H7 (cell line): ENCODE measurements at regions not wholly inside any gene's neighbourhood (a gene's known extent, or its start where the extent isn't known, plus 50 kb on each side); places are given as distances from the start of the nearest gene placed in this dataset.
A peak's percentile ranks its signal among the peaks of the same experiment; 100 is the strongest.
"Not testable (repeated sequence)": the region's sequence is repeated elsewhere in the genome, so short reads cannot be mapped to it uniquely, and the experiment has no call there.

Experiments
- DNase-seq: peaks from one replicate; pipeline ENCODE4 v3.0.0; 2012
- H3K27me3 ChIP-seq: 2 replicates; pipeline ENCODE4 v1.6.0; 2011; ENCODE audit warnings: mild to moderate bottlenecking, low read length; ENCODE audit not compliant: control insufficient read depth, insufficient read depth
- H3K36me3 ChIP-seq: replicated peaks from 2 replicates; pipeline ENCODE4 v1.5.1; 2011; ENCODE audit warnings: low read length; ENCODE audit not compliant: control insufficient read depth, insufficient read depth
- H3K4me3 ChIP-seq: 2 replicates; pipeline ENCODE4 v1.5.1; 2011; ENCODE audit warnings: low read depth, mild to moderate bottlenecking, control low read depth, low read length, moderate library complexity; ENCODE audit not compliant: insufficient read depth

- DNase-seq, result no peak
- Histone ChIP-seq H3K36me3 (no peaks in the 10 kb centered on the region), H3K27me3 (no peaks in the 10 kb centered on the region), H3K4me3 (no peak overlapping the region)
Observed at GRCh38 chr16:76670125-76670857, 393.1 kb downstream of the CNTNAP4 start.

GRCh38 chr16:76676356-76676755, 399.2 kb downstream of the CNTNAP4 start:
- H3K27me3 ChIP-seq, result no peaks in the 10 kb centered on the region
- H3K4me3 ChIP-seq, result no peak overlapping the region
- no peaks in the 10 kb centered on the region for H3K36me3 ChIP-seq
- DNase-seq, result no peak

GRCh38 chr16:76681296-76681695, 404.1 kb downstream of the CNTNAP4 start:
- DNase-seq, result no peak
- Histone ChIP-seq H3K4me3 (no peak overlapping the region), H3K36me3 (no peaks in the 10 kb centered on the region), H3K27me3 (no peaks in the 10 kb centered on the region)

GRCh38 chr16:76683051-76683450, 405.9 kb downstream of the CNTNAP4 start:
- no peak overlapping the region for H3K4me3 ChIP-seq
- H3K27me3 ChIP-seq, result no peaks in the 10 kb centered on the region
- peak; percentile 2 for DNase-seq
- H3K36me3 ChIP-seq, result no peaks in the 10 kb centered on the region

GRCh38 chr16:76696876-76697275, 419.7 kb downstream of the CNTNAP4 start:
- no peak for DNase-seq
- no peaks in the 10 kb centered on the region for H3K27me3 ChIP-seq
- no peaks in the 10 kb centered on the region for H3K36me3 ChIP-seq
- H3K4me3 ChIP-seq, result no peak overlapping the region

GRCh38 chr16:76705892-76706291, 428.7 kb downstream of the CNTNAP4 start:
- H3K27me3 ChIP-seq, result no peaks in the 10 kb centered on the region

GRCh38 chr16:76713191-76713590, 436.0 kb downstream of the CNTNAP4 start:
- H3K36me3 ChIP-seq, result no peaks in the 10 kb centered on the region
- no peaks in the 10 kb centered on the region for H3K27me3 ChIP-seq
- DNase-seq, result no peak
- H3K4me3 ChIP-seq, result no peak overlapping the region

More at GRCh38 chr16:76705892-76706291, 428.7 kb downstream of the CNTNAP4 start:
- no peak for DNase-seq
- H3K4me3 ChIP-seq, result no peak overlapping the region
- H3K36me3 ChIP-seq, result no peaks in the 10 kb centered on the region

GRCh38 chr16:76716251-76716650, 439.1 kb downstream of the CNTNAP4 start:
- H3K4me3 ChIP-seq, H3K27me3 ChIP-seq, H3K36me3 ChIP-seq, DNase-seq: not testable (repeated sequence)

GRCh38 chr16:76724181-76724580, 447.0 kb downstream of the CNTNAP4 start:
- Histone ChIP-seq H3K4me3 (no peak overlapping the region), H3K27me3 (no peaks in the 10 kb centered on the region), H3K36me3 (no peaks in the 10 kb centered on the region)

GRCh38 chr16:76729525-76729924, 452.3 kb downstream of the CNTNAP4 start:
- H3K4me3 ChIP-seq, result no peak overlapping the region
- DNase-seq, result no peak
- no peaks in the 10 kb centered on the region for H3K36me3 ChIP-seq
- H3K27me3 ChIP-seq, result no peaks in the 10 kb centered on the region

More at GRCh38 chr16:76724181-76724580, 447.0 kb downstream of the CNTNAP4 start:
- DNase-seq, result no peak

- Histone ChIP-seq H3K4me3 (no peak overlapping the region), H3K36me3 (no peaks in the 10 kb centered on the region), H3K27me3 (no peaks in the 10 kb centered on the region)
- DNase-seq, result no peak
Observed at GRCh38 chr16:76732894-76733293, 455.7 kb downstream of the CNTNAP4 start.

- no peaks in the 10 kb centered on the region for H3K36me3 ChIP-seq
- no peaks in the 10 kb centered on the region for H3K27me3 ChIP-seq
- DNase-seq, result no peak
- H3K4me3 ChIP-seq, result no peak overlapping the region
Observed at GRCh38 chr16:76741623-76742022, 449.4 kb upstream of the MON1B start.

- no peak overlapping the region for H3K4me3 ChIP-seq
- no peaks in the 10 kb centered on the region for H3K36me3 ChIP-seq
- no peak for DNase-seq
- no peaks in the 10 kb centered on the region for H3K27me3 ChIP-seq
Observed at GRCh38 chr16:76748461-76749348, 442.3 kb upstream of the MON1B start.

GRCh38 chr16:76749780-76750375, 441.1 kb upstream of the MON1B start:
- no peak overlapping the region for H3K4me3 ChIP-seq
- no peak for DNase-seq
- no peaks in the 10 kb centered on the region for H3K36me3 ChIP-seq
- no peaks in the 10 kb centered on the region for H3K27me3 ChIP-seq

- no peaks in the 10 kb centered on the region for H3K27me3 ChIP-seq
- no peaks in the 10 kb centered on the region for H3K36me3 ChIP-seq
- no peak overlapping the region for H3K4me3 ChIP-seq
- no peak for DNase-seq
Observed at GRCh38 chr16:76755496-76755895, 435.5 kb upstream of the MON1B start.
